Limb (tissue), 2 donors: ENCODE measurements at regions not wholly inside any gene's neighbourhood (a gene's known extent, or its start where the extent isn't known, plus 50 kb on each side); places are given as distances from the start of the nearest gene placed in this dataset.

Experiments used
- DNase-seq, 2 donors: peaks; one replicate each; pipeline ENCODE4 v3.0.0-alpha.2; 2016; ENCODE audit errors: extremely low spot score in 2 of 2

DNA sequence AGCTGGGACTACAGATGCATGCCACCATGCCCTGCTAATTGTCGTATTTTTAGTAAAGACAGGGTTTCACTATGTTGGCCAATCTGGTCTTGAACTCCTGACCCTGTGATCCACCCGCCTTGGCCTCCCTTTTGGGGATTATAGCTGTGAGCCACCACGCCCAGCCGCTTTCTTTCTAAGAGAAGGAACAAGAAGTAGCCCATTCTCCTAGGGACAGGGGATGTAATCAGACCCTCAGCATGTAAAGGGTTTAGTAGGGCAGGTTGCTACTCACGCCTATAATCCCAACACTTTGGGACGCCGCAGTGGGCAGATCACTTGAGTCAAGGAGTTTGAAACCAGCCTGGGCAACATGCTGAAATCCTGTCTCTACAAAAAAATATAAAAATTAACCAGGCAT, 189.7 kb downstream of the TOMM20 start:
- DNase-seq: no peak

DNA sequence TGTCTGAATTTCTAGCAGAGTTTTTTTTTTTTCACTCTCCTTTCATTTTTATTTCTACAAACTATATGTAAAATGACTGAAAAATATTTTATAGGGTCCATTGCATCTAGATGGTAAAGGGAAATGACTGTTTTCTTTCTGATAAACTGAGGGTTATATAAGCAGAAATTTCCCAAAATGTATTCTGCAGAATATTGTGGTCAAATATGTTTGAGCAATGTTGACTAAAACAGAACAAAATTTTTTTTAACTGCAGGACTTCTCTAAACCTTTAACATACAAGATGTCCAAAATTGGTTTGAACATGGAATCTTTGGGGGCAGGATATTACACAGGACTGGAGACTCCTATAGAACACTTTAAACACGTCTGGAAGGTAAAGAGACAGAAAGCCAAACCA, 190.5 kb downstream of the TOMM20 start:
- DNase-seq: no peak

DNA sequence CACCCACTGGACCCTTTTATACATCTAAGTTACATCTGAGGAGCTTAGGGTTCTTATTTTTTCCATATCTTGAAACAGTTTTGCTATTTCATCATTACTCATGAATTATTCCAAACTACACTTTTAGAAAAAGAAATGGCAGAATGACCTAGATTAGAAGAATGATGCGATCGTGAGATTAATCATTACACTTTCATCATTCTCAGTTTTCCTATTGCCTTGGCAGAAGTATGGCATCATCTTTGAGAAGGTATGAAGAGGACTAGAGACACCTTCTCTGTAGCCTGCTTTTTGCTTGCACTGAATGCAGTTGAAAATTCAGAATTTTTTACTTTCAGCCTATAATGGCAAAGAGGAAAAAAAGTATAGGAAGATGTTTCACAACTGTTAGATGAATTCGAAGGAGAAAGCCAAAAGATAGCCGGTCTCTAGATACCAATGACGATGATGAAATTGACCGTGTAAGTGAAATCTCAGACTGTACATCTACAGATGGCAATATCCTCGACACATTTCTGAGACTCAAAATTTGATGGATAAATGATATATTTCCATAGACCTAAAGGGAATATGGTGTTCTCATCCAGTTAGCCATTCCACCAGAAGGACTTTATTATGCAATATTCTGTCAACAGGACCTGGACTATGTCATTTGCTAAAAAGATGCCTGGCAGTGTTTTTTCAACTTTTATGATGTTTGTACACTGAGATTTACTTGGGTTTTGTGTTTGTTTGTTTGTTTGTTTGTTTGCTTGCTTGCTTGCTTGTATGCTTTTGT, 191.8 kb downstream of the TOMM20 start:
- no peak for DNase-seq

DNA sequence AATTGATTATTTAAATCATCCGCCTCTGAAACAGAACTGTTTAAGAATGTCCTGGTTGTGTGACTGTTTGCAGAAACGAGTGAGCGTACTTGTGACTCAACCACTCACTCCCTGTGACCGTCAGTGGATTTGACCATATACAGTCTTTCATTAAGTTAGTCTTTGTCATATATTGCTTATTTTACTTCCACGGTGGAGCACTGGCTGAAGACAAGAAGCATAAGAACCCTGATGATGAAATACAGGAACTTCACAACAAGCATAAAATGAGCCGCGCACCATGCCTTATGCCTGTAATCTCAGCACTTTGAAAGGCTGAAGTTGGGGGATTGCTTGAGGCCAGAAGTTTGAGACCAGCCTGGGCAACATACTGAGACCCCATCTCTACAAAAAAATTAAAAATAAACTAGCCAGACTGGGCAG, 194.0 kb downstream of the TOMM20 start:
- no peak for DNase-seq

DNA sequence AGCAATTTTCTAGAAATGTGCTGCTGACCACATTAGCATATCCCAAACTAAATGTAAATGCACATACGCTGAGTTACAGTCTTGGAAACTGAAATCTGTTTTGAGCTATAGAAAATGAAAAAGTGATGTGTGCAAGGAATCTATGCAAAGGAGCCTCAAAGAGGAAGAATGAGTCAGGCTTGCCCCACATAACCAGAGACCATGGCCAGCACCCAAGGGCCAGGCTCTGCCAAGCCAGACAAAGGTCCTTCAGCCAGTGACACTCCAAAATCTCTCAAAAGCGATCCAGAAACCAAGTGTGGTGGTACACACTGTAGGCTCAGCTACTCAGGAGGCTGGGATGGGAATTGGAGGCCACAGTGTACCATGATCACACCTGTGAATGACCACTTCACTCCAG, 195.2 kb downstream of the TOMM20 start:
- no peak for DNase-seq

DNA sequence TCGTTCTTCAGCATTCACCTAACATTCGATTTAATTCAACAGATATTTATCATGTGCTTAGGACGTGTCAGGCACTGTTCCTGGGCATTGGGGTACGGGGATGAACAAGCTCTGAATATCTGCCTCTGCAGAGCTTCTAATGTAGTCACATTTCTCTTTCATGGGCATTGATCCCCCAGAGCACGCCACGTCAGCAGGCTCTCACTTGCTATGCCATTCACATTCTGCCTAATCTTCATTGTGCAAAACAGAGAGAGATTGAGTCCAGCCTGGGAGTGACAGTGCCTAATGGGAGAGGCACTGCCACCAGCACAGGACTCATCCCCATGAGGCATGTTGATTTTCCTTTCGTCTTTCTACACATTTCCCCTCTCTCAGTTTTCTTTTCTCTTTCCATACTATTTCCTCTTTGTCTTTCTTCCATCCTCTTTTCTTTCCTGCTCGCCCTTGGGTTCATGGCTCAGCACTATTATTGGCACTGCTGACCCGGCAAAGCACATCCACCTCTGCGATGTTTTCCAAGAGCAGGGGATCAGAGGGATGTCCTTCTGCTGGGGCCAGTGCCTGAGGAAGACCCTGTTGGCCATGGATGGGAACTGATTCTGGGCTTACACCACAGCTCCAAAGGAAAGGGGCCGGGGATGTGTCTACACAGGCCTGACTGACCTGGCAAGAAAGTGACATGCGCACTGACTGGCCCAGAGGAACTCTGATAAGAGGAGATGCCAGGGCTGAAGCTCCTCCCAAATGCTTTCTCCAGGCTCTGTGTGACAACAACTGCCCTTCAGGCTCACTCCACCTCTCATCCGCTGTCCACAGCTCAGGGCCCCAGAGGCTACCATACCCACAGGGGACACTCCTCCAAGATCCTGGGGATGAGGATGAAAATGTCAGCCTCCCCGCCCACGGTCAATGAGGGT, 195.9 kb downstream of the TOMM20 start:
- DNase-seq: no peak

DNA sequence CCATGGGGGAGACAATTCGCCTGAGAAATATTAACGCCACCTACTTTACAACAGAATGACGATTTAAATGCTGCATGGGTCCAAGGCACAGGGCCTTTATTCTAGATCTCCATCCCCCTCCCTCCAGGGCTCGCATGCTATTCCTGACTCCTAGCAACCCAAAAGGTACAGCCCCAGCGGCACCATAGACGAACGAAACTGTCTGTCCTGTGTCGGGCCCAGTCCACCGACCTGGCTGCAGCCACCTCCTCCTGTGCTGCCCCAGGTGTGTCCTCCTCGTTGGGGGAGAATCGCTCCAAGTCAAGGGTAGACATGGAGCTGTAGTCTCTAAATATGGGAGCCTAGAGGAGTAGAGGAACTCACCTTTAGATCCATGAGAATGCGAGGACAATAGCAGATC, 196.5 kb downstream of the TOMM20 start:
- DNase-seq: no peak

DNA sequence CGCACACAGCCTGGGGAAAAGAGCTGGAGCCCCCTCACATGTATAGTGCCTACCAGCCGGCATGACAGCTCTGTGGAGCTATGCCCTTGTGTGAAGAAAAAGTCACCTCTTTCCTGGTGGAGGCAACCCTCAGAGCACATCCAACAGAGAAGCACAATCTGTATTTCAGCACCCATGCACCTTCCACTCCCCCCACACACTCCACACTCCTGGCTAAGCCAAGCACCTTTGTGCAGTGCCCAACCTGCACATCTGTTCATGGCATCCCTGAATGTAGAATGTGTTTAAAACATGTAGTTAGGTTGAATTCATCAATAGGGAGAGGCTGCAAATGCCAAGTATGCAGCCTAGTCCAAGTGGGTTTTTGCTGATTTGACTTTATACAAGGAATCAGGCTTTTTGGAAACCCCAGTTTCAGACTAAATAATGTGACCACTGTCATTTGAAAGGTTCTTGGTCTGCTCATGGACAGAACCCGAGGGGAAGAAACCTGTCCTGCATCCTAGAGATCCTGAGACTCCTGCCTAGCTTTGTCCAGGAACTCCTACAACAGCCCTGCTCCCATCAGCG, 197.1 kb downstream of the TOMM20 start:
- no peak for DNase-seq

DNA sequence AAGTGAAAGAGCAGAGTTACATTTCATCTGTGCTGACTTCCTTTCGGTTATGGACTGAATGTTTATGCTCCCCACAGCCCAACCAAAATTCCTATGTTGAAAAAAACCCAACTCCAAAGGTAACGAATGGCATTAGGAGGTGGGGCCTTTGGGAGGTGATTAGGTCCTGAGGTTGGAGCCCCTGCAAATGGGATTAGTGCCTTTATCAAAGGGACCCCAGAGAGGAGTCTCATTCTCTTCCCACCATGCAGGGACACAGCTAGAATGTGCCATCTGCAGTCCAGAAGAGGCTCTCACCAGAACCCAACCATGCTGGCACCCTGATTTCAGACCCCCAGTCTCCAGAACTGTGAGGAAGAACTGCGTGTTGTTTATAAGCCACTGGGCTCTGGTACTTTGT, 199.3 kb downstream of the TOMM20 start:
- DNase-seq: no peak

DNA sequence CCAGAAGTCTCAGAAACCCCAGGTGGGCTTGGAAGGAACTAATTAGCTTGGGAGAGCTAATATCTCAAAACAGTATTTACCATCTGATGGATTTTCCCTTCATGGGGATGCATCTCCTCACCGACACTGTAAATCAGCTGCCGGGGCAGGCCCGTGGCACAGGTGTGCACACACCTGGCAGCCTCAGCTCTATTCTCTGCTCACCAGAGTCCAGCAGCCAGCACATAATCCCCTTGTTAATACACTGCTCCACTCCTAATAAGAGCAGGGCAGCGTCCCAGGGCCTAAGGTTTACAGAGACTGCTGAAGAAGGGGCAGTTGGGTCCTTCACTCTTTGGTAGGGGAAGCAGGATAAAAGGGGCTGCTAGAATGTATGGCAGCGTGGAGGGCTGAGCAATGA, 200.0 kb downstream of the TOMM20 start:
- no peak for DNase-seq

DNA sequence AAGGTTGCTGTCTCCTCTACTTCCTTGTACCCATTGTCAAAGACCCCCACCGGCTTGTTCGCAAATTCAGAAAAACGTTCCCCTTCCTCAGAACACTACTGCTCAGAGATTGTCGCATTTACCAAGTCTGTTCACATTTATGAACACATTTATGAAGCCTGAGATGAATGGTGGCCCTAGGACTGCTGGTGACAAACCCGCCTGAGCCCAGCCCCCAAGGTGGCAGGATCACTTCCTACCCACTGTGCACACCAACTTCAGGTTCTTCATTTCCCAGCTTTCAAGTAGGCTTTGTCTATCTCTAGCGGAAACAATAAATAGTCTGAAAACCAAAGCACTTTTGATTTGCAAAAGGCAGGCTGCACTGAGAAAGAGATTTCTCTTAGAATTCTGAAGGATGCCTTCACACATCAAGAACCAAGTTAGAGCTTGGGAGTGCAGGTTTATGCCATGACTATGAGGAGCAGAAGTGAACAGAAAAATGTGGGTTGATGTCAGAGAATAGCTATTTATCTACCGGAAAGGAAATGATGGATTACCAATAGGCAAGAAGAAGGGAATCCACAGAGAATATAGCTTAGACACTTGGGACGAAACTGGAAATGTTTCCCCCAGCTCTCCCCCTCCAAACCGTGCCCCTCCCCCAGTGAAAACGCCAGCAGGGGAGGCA, 200.5 kb downstream of the TOMM20 start:
- DNase-seq: no peak

DNA sequence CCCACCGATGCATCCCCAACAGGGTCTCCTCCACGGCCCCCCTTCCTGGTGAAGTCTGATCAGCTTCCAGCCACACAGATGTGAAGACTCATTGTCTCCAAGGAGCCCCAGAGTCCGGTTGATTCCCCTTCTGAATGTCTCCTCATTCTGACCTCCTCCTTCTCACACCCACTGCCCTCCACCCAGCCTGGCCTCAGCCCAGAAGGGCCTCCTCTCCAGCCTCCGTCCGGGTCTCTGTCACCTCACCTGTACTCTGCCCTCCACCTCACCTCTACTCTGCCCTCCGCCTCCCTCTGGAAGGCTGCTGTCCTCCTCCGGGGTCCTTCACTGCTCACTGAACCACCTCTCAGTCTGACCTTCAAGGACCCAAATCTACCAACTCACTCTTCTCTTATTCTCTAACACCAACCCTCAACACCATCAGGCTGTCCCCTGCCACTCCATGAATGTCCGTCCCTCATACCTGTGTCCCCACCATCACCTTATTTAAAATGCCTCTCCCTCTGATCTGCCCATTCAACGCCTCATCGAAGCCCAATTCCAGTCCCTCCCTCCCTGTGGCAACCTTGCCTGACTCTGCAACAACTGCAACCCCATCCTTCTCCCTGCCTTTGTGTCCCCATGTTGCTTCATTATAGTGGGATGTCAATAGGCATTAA, 201.2 kb downstream of the TOMM20 start:
- no peak for DNase-seq

DNA sequence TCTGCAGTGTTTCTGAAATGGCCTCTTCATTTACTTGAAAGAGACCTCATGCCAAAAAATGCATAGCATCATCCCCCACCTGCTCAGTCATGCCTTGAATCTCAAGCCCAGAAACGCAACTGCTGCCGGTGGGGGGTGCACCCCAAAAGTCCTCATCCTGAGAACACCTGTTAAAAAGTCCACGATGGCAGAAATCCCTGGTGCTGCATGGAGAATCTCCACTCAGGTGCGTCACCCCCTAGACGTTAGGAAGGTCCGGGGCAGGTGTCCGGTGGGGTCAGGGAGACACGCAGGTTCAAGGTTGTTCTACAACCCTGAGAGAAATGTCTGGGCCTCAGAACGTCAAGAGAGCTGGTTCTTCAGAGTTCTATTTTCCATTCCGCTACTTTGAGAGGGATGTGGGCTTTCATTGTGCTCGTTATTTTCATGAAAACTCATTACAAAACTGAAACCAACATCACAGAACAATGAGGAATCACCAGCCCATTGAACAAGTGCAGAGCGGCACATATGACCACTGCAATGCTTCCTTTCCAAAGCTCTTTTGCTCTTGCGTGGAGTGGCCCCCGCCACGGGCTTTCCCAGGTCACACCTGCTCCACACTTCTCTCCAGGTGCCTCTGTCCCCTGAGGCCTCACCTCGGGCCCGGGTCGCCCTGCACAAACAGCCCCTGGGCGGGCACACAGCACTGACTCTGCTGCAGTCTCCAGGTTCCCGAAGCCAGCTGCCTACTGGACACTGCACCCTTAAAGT, 201.9 kb downstream of the TOMM20 start:
- DNase-seq: no peak

DNA sequence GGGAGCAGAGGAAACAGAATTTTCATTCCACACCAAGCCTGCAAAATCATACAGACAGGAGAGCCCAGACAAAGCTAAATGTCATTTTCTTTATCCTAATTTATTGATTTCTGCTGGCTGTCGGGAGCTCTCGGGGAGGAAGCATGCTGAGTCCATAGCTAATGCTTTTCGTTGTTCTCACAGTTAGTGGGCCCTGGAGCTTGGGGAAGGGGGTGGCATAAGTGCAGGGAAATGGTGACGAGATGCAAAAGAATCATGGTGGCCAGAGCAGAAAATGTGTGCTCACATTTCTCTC, 202.4 kb downstream of the TOMM20 start:
- DNase-seq: no peak

DNA sequence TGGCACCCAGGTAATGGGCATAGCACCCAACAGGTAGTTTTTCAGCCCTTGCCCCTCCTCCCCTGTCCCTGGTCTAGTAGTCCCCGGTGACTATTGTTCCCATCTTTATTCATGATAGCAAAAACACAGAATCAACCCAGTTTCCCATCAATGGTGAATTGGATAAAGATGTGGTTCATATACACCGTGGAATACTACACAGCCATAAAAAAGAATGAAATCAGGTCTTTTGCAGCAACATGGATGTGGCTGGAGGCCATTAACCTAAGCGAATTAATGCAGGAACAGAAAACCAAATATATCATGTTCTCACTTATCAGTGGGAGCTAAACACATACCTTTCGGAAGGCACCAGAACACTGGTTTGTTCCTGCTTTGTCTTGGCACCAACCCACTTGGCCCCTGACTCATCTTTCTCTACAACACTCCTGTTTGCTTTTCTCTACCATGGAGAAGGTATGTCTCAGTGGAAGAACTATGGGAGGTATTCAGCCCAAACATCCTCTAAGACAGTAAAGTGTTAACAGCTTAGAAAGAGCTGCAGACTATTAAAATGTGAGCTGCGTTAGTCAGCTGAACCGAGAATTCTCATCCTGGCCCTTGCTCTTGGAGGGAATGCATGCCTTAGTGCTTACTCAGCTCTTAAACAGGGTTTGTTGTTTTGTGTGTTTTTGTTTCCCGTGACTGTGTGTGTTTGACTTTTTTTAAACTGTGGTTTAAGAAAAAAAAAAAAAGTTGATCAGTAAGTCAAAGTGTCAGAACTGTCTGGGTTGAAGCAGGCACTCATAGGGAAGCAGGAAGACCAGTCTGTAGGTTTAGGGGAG, 203.0 kb downstream of the TOMM20 start:
- DNase-seq: peak in 1 of 2 donors; percentile 67

DNA sequence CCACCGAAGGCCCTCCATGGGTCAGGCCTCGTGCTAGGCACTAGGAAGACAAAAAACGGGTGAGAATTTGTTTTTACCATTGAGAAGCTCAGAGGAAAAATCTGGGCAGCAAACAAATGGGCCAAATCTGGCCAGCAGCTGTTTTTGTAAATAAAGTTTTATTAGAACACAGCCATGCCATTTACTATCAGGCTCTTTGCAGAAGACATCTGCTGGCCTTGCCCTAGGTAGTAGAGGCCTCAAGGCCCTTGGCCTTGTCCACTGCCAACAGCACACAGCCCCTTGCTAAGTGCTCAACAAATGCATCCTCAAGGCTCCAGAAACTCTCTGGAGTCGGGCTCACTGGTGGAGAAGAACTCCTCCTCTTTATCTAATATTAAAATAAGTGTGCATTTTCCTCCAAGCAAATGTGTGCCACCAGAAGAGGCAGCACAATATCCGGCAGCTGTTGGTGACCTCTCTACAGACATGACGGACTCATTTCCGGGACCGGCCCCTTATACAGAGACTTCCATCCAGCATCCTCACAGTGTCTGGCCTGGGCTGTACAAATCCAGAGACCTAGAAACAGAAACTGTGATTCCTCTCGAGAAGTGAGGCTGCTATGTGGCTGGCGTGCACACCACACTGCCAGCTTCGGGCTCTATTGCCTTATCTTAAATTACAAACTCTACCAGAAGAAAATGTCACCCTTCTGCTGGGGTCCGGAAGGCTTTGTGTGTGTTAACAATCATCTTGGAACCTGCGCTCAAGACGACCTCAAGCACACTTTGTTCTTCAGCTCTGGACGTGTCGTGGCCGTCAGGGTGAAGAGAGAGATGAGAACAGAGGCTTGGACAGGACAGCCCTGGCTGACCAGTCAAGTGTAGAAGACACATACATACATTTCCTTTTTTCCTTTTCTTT, 203.9 kb downstream of the TOMM20 start:
- no peak for DNase-seq

DNA sequence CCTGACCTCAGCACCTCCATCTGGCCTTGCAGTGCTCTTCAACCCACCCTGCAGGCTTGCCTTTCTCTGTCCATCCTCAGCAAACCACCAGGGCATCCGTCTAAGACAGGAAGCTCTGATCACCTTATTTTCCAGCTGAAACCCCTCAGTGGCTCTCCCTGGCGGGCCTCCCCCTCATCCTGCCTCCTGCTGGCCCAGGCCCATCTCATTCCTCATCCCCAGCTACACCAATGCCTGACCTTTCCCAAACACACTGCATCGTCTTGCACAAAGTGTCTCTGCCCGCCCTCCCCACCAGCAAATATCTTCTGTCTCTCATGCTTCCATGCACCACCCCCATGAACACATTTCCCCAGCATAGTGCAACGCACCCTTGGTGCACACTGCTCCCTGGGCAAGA, 205.0 kb downstream of the TOMM20 start:
- no peak for DNase-seq

DNA sequence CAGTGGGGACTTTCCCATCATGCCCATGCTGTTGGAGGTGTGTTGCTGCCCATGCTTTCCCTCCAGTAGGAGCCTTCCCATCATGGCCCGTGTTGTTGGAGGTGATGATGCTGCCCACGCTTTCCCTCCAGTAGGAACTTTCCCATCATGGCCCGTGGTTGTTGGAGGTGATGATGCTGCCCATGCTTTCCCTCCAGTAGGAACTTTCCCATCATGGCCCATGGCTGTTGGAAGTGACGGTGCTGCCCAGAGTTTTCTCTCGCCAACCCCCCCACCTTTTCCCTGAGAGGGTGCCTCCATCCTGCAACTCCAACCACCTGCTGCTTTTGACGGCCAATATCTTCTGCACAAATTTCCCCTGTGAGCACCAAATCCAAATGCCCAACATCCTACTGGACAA, 205.7 kb downstream of the TOMM20 start:
- DNase-seq: no peak
